ENCODE measurements at regions not wholly inside any gene's neighbourhood (a gene's known extent, or its start where the extent isn't known, plus 50 kb on each side); places are given as distances from the start of the nearest gene placed in this dataset.

DNA sequence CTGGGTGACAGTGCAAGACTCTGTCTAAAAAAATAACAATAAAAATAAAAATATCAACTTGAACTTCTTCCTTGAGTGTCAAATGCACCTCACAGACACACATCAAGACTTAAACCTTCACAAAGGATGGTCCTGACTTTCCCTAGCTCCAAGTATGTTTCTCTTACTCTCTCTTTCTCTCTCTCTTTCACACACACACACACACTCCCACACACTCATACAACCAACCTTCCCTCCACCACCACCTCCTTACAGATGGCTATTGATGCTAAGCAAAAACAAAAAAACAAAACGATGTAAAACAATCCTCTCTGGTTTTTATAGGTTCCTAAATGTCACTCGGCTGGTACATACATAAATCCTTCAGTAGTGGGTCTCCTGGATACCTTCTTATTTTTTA is 67.4 kb upstream of the ACVR2A start:
- TF ChIP-seq, protein P1, sequence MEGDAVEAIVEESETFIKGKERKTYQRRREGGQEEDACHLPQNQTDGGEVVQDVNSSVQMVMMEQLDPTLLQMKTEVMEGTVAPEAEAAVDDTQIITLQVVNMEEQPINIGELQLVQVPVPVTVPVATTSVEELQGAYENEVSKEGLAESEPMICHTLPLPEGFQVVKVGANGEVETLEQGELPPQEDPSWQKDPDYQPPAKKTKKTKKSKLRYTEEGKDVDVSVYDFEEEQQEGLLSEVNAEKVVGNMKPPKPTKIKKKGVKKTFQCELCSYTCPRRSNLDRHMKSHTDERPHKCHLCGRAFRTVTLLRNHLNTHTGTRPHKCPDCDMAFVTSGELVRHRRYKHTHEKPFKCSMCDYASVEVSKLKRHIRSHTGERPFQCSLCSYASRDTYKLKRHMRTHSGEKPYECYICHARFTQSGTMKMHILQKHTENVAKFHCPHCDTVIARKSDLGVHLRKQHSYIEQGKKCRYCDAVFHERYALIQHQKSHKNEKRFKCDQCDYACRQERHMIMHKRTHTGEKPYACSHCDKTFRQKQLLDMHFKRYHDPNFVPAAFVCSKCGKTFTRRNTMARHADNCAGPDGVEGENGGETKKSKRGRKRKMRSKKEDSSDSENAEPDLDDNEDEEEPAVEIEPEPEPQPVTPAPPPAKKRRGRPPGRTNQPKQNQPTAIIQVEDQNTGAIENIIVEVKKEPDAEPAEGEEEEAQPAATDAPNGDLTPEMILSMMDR (IDR thresholded peaks at IDR 0.05; ENCODE audit: extremely low read depth, insufficient read depth, missing control alignments): no peak
- in situ Hi-C loops (cut with MboI; ENCODE audit: low pct_unique_long_range_greater_than_20kb, low sequenced_read_pairs, unreplicated experiment): no loop called here

DNA sequence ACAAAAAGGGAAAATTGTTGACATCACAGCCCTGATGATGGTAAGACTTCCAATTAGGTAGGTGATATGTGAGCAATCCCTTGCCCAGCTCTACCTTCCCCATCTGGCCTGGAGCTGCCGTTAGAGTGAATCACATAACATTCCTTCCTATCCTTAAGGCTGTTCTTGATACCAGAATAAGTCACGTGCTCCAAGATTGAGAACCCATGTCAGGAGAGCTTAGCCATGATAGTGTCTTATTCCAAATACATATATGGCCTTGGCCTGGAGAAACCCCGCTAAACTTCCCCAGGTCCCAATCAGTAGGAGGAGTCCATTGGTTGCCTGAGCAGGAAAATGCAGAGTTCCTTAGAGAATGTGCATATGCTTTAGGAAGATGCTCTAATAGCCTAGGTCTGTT is 70.0 kb upstream of the ACVR2A start:
- in situ Hi-C loops (cut with MboI; ENCODE audit: low pct_unique_long_range_greater_than_20kb, low sequenced_read_pairs, unreplicated experiment): no loop called here
- TF ChIP-seq, protein P1 (IDR thresholded peaks at IDR 0.05; ENCODE audit: extremely low read depth, insufficient read depth, missing control alignments): no peak
- no peak for DNase-seq (ENCODE audit: low spot score)

More for the DNA sequence above, 67.4 kb upstream of the ACVR2A start:
- DNase-seq (ENCODE audit: low spot score): no peak

DNA sequence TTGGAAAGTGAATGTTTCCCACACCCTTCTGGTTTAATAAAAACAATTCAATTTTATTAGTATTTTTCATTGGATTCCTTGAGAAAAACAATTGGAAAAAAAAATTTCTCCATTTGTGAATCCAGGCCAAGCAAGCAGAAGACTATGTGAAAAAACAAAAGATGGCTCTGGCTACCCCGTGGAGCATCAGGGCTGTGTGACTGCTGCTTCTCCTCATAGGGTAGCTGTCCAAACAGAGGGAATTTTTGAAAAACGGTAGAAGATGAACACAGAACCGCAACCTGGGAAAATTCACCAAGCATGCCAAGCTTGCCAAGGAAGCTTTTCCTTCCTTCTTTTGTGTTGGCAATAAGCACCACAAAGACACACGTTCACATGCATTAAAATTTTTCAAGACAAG is 71.3 kb upstream of the ACVR2A start:
- in situ Hi-C loops (cut with MboI; ENCODE audit: low pct_unique_long_range_greater_than_20kb, low sequenced_read_pairs, unreplicated experiment): no loop called here
- DNase-seq (ENCODE audit: low spot score): no peak
- TF ChIP-seq, protein P1 (IDR thresholded peaks at IDR 0.05; ENCODE audit: extremely low read depth, insufficient read depth, missing control alignments): no peak

DNA sequence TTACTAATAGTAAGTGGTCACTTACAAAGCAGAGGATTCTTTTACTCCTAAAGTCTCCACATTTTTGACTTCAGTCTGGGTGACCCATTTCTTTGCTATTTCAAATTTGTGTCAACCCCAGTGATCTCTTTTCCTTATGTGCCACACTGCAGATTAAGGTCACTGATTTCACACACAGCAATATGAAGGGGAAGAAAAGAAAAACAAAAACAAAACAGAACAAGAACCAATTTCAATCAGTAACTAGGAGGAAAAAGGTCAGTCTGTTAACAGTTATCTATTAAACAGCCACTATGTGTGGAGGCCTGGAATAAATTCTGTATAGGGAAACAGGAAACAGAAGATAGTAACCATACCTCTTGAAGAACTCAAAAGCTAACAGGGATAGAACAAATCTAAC is 72.0 kb upstream of the ACVR2A start:
- DNase-seq (ENCODE audit: low spot score): no peak
- TF ChIP-seq, protein P1 (IDR thresholded peaks at IDR 0.05; ENCODE audit: extremely low read depth, insufficient read depth, missing control alignments): no peak
- in situ Hi-C loops (cut with MboI; ENCODE audit: low pct_unique_long_range_greater_than_20kb, low sequenced_read_pairs, unreplicated experiment): no loop called here

DNA sequence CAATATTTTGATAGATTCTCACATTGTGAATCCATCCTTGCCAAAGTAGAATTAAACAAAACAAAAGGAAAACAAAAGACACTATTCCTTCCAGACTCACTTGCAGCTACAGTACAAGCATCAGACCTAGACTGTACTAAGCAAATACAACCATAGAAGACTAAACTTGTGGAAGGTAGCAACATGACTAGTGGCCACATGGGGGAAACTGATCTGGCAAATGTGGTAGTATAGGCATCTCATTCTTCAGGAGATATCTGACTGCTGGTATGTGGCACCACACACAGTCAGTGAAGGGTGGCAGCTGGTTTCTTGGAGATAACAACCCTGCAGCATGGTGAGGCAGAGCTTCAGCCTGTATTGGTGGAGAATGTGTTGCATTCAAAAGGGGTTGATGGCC is 81.0 kb upstream of the ACVR2A start:
- no peak for DNase-seq (ENCODE audit: low spot score)
- in situ Hi-C loops (cut with MboI; ENCODE audit: low pct_unique_long_range_greater_than_20kb, low sequenced_read_pairs, unreplicated experiment): no loop called here
- TF ChIP-seq, protein P1 (IDR thresholded peaks at IDR 0.05; ENCODE audit: extremely low read depth, insufficient read depth, missing control alignments): no peak

DNA sequence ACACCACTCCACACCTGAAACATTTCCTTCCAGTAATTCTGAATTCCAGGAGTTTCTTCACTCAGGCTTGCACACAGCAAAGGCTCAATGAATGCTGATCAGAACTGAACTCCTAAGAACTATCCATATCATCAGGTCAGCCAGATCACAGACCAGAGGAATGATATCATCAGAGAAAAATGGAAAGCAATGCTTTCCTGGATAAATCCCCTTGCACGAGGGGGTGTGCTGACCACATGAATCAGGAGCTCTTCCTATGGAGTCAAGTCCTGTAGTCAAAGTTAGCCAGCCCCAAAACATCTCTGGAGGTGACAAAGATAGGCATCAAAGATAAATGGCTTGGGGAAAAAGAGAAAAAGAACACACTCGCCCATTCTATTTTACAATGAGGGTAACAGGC is 83.8 kb upstream of the ACVR2A start:
- TF ChIP-seq, protein P1 (IDR thresholded peaks at IDR 0.05; ENCODE audit: extremely low read depth, insufficient read depth, missing control alignments): no peak
- no peak for DNase-seq (ENCODE audit: low spot score)
- in situ Hi-C loops (cut with MboI; ENCODE audit: low pct_unique_long_range_greater_than_20kb, low sequenced_read_pairs, unreplicated experiment): no loop called here

DNA sequence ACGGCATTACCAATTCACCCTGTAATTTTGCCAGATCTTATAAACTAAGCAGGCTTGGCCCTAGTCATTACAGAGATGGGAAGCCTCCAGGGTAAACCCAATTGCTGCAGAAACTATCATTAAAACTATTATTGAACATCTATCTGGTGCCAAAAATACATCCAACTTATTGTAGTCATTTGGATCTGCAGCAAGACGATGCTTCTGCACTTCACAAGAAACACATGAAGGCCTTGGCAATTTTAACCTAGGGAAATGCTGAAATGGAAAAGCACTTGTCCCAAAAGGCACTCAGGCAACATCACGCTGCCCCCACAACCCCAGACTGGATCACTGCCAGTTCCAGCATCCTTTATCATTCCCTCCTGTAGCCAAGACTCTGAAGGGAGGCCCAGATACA is 85.3 kb upstream of the ACVR2A start:
- TF ChIP-seq, protein P1 (IDR thresholded peaks at IDR 0.05; ENCODE audit: extremely low read depth, insufficient read depth, missing control alignments): no peak
- no peak for DNase-seq (ENCODE audit: low spot score)
- in situ Hi-C loops (cut with MboI; ENCODE audit: low pct_unique_long_range_greater_than_20kb, low sequenced_read_pairs, unreplicated experiment): no loop called here

Data from GM13977 (cell line).